Body of pancreas (tissue), 4 donors: ENCODE measurements at regions not wholly inside any gene's neighbourhood (a gene's known extent, or its start where the extent isn't known, plus 50 kb on each side); places are given as distances from the start of the nearest gene placed in this dataset.

Experiments used
- ATAC-seq: fragments of 150-250 bp; one replicate; pipeline ENCODE4 v1.9.1; 2016
- DNase-seq, 4 donors: peaks; one replicate each; pipeline ENCODE4 v3.0.0-alpha.2; 2019
- H3K27ac ChIP-seq, 4 donors: fragments of 200-600 bp; sonication (generic); 1 replicate in 3 of 4; 2 replicates in 1 of 4; pipeline versions ENCODE4 v1.5.1 to v1.6.1; 2016 to 2019; ENCODE audit warnings: mild to moderate bottlenecking in 1 of 4, mixed read lengths in 1 of 4, moderate library complexity in 1 of 4
- H3K27me3 ChIP-seq, 2 donors: fragments of 200-600 bp; sonication (generic); one replicate each; pipeline ENCODE4 v1.6.0; 2016; ENCODE audit warnings: mild to moderate bottlenecking in 1 of 2
- H3K36me3 ChIP-seq, 2 donors: fragments of 200-600 bp; sonication (generic); replicated peaks in 1 of 2; 2 replicates each; pipeline ENCODE4 v1.5.1; 2016; ENCODE audit warnings: low read depth in 2 of 2; ENCODE audit not compliant: insufficient read depth in 1 of 2
- H3K4me1 ChIP-seq: fragments of 200-600 bp; sonication (generic); one replicate; pipeline ENCODE4 v1.6.0; 2016
- H3K4me3 ChIP-seq, 2 donors: fragments of 200-600 bp; sonication (generic); 1 replicate in 1 of 2; 2 replicates in 1 of 2; pipeline ENCODE4 v1.5.1; 2016 to 2019
- H3K9me3 ChIP-seq, 3 donors: fragments of 200-600 bp; sonication (generic); 1 replicate in 2 of 3; 2 replicates in 1 of 3; pipeline ENCODE4 v1.5.1; 2016
- POLR2A ChIP-seq, 3 donors: fragments of 450-650 bp; IDR thresholded peaks; one replicate each; pipeline ENCODE4 v1.6.1; 2016; ENCODE audit warnings: antibody characterized with exemption in 3 of 3, mild to moderate bottlenecking in 2 of 3
- whole genome bisulfite sequencing, 2 donors: methylation state at CpG; one replicate each; pipeline ENCODE4 v1.1.5; 2017; 5-methylcytosine and 5-hydroxymethylcytosine counted together
- intact Hi-C: fragments of 100-400 bp; cut with DNase I; formaldehyde crosslinking; loops from one replicate; pipeline ENCODE4 v1.15.1; 2023
- TF ChIP-seq, protein P1 (sequence below), 7 experiments: fragments of 450-650 bp in 4 of 7; fragments of 200-600 bp in 3 of 7; sonication (generic) in 3 of 7; IDR thresholded peaks; one replicate each; pipeline ENCODE4 v1.5.1; 2016 to 2019; ENCODE audit warnings: antibody characterized with exemption in 7 of 7

DNA sequence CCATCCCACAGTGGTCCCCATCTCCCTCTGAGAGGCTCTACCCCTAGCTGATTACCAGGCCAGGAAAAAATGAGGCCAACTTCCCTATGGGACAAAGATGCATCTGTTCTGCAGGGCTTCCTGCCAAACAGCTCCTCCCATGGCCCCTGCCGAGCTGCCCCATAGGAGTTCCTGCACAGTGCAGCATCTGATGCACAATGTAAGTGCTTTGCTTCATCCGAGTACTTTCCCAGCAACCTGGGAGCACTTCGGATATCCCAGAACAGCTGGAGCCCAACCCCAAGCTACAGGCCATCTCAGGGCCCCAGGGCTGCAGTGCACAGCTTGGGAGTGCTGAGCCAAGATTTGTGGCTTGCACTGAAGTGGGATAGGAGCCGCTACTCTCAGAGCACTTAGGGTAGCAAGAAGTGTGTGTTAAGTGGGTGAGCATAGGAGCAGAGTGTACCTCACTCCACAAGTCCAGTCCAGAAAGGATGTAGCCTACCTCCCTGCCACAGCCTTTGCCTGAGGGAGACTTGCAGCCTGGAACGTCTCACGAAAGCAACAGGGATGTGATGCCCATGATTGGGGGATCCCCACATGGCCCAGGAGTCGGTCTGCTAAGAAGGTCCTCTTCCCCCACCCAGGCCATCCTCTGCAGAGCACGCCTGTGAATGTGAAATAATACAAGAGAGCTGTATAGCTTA is 209.6 kb upstream of the VWC2 start:
- DNase-seq = no peak
- TF ChIP-seq POLR2A (IDR thresholded peaks at IDR 0.05) = no peak
- TF ChIP-seq, protein P1, sequence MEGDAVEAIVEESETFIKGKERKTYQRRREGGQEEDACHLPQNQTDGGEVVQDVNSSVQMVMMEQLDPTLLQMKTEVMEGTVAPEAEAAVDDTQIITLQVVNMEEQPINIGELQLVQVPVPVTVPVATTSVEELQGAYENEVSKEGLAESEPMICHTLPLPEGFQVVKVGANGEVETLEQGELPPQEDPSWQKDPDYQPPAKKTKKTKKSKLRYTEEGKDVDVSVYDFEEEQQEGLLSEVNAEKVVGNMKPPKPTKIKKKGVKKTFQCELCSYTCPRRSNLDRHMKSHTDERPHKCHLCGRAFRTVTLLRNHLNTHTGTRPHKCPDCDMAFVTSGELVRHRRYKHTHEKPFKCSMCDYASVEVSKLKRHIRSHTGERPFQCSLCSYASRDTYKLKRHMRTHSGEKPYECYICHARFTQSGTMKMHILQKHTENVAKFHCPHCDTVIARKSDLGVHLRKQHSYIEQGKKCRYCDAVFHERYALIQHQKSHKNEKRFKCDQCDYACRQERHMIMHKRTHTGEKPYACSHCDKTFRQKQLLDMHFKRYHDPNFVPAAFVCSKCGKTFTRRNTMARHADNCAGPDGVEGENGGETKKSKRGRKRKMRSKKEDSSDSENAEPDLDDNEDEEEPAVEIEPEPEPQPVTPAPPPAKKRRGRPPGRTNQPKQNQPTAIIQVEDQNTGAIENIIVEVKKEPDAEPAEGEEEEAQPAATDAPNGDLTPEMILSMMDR (IDR thresholded peaks at IDR 0.05) = no peak
- no peaks in the 10 kb centered on the region for H3K4me1 ChIP-seq
- 68 to 70% methylated on average over 5 to 8 of the region's 8 CpGs for WGBS, 2 donors
- H3K27me3 ChIP-seq = no peaks in the 10 kb centered on the region
- no peak overlapping the region for H3K4me3 ChIP-seq
- intact Hi-C loops = no loop called here
- H3K9me3 ChIP-seq = peaks cover 0 to 7% (median 0%) of the 10 kb centered on the region in 3 donors
- no peaks in the 10 kb centered on the region for H3K36me3 ChIP-seq
- no peak for ATAC-seq
- no peak overlapping the region for H3K27ac ChIP-seq

DNA sequence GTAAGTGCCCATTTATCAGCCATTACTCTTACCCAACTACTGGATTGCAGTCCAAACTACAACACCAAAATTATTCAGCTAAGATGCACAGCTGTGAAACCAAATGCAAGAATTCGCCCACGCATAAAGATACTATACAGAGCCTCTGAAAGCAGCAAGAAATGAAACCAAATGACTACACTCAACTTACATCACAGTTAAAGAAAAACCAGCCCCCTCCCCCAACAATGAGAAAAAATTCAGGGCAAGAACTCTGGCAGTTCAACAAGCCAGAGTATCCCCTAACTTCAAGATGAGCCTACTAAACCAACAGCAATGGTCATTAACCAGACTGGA is 209.1 kb upstream of the VWC2 start:
- intact Hi-C loops = no loop called here
- no peak overlapping the region for H3K27ac ChIP-seq
- 82 to 84% methylated on average over 2 of the region's 2 CpGs for WGBS, 2 donors
- DNase-seq = no peak
- TF ChIP-seq POLR2A (IDR thresholded peaks at IDR 0.05) = no peak
- TF ChIP-seq, protein P1 (IDR thresholded peaks at IDR 0.05) = no peak
- ATAC-seq = no peak
- H3K36me3 ChIP-seq = no peaks in the 10 kb centered on the region
- H3K4me3 ChIP-seq = no peak overlapping the region
- peaks cover 0 to 7% (median 0%) of the 10 kb centered on the region in 3 donors for H3K9me3 ChIP-seq
- H3K27me3 ChIP-seq = no peaks in the 10 kb centered on the region
- no peaks in the 10 kb centered on the region for H3K4me1 ChIP-seq

DNA sequence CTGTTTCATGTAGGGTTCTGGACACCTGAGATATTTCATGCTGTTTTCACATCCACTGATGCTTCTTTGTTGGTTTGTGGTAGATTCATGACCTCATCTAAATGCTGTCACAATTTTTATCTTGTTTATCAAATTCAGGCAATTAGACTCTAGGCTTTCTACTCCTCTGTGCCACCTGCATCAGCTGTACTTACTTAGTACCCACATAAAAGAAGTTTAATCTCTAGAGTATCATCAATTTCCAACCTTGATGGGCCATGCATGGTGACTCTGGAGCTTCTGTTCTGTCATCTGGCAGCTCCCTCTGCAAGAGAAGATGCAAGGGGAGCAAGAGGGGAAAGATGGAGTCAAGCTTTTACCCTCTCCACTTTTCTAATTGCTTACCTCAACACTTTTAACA is 195.9 kb upstream of the VWC2 start:
- Histone ChIP-seq H3K4me1 (no peaks in the 10 kb centered on the region), H3K27ac (no peak overlapping the region), H3K9me3 (no peaks in the 10 kb centered on the region), H3K4me3 (no peak overlapping the region), H3K27me3 (no peaks in the 10 kb centered on the region), H3K36me3 (no peaks in the 10 kb centered on the region)
- no peak for TF ChIP-seq POLR2A (IDR thresholded peaks at IDR 0.05)
- TF ChIP-seq, protein P1 (IDR thresholded peaks at IDR 0.05) = no peak
- intact Hi-C loops = no loop called here
- ATAC-seq (no peak), DNase-seq (no peak)

DNA sequence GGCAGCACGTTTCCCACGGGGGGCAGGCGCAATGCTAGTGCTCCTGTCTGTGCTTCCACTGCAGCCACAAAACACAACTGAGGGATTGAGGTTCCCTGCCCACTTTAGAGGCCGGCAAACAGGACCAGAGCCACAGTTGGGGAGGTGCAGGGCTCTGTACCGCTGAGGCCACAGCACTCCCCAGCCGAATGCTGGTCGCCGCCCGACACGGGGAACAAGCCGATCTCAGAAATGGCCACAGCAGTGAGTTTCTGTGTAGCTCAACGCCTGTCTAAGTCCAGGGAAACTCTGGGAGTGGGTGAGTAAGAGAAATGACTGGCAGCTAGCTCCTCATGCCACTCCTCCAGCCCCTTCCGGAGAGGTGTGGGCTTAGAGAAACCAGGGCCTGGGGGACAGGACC is 194.0 kb upstream of the VWC2 start:
- WGBS, 2 donors = 84% methylated on average over 11 to 13 of the region's 13 CpGs
- no peak for ATAC-seq
- no peak overlapping the region for H3K4me3 ChIP-seq
- TF ChIP-seq POLR2A (IDR thresholded peaks at IDR 0.05) = no peak
- TF ChIP-seq, protein P1 (IDR thresholded peaks at IDR 0.05) = no peak
- H3K9me3 ChIP-seq = no peaks in the 10 kb centered on the region
- H3K4me1 ChIP-seq = no peaks in the 10 kb centered on the region
- H3K27ac ChIP-seq = no peak overlapping the region
- H3K27me3 ChIP-seq = no peaks in the 10 kb centered on the region
- no peaks in the 10 kb centered on the region for H3K36me3 ChIP-seq
- intact Hi-C loops = no loop called here
- DNase-seq = no peak

DNA sequence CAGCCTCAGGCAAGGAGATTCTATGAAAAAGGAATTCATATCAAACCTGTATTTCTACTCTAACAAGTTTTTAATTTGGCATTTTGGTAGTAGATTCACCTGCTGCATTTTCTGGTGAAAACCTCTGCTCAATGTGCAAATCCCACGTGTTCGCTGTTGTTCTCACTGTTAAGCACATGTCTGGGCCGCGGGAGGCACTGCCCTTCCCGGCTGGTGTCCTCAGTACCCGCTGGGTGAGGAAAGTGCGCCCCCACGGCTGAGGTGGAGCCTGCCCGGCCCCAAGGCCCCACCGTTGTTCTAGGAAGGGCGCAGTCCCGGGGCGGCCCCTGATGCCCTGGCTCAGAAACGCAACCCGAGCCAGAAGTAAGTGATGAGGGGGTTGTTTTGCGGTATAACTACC is 193.4 kb upstream of the VWC2 start:
- TF ChIP-seq POLR2A (IDR thresholded peaks at IDR 0.05) = no peak
- TF ChIP-seq, protein P1 (IDR thresholded peaks at IDR 0.05) = no peak
- H3K4me3 ChIP-seq = no peak overlapping the region
- 39 to 63% methylated on average over 4 to 16 of the region's 16 CpGs for WGBS, 2 donors
- H3K4me1 ChIP-seq = no peaks in the 10 kb centered on the region
- ATAC-seq (no peak), DNase-seq (no peak)
- intact Hi-C loops = no loop called here
- no peaks in the 10 kb centered on the region for H3K36me3 ChIP-seq
- no peaks in the 10 kb centered on the region for H3K27me3 ChIP-seq
- H3K9me3 ChIP-seq = no peaks in the 10 kb centered on the region
- no peak overlapping the region for H3K27ac ChIP-seq
